SK-N-SH (cell line): ENCODE measurements at regions not wholly inside any gene's neighbourhood (a gene's known extent, or its start where the extent isn't known, plus 50 kb on each side); places are given as distances from the start of the nearest gene placed in this dataset.

Source experiments
- CTCF ChIA-PET: fragments of 300-600, 350-600 bp; formaldehyde crosslinking; extraction: SDS; loops from one replicate; lab custom pipeline; 2021; lab: Yijun Ruan, JAX
- POLR2A ChIA-PET: fragments of 350-600 bp; sonication (Branson Sonifier 250); formaldehyde crosslinking; extraction: SDS; loops from one replicate; lab custom pipeline; 2020; ENCODE audit warnings: antibody characterized with exemption, inconsistent platforms; lab: Yijun Ruan, JAX
- DNase-seq: peaks from one replicate; pipeline ENCODE4 v3.0.0; 2012
- H2AFZ ChIP-seq: fragments of 200-600 bp; sonication (generic); 2 replicates; pipeline ENCODE4 v1.8.1; 2016; ENCODE audit warnings: antibody characterized with exemption, mild to moderate bottlenecking, low read depth
- H3F3A ChIP-seq: fragments of 200-600 bp; sonication (generic); replicated peaks from 2 replicates; pipeline ENCODE3; 2016; ENCODE audit warnings: antibody characterized with exemption, mild to moderate bottlenecking; ENCODE audit not compliant: insufficient read depth
- H3K27ac ChIP-seq, 2 experiments: fragments of 200-500 bp in 1 of 2; fragments of 200-600 bp in 1 of 2; sonication (Bioruptor generic) in 1 of 2; sonication (generic), shearing (Covaris generic) in 1 of 2; 2 replicates each; pipeline versions ENCODE4 v1.5.1 to v1.6.1; 2014 to 2016; ENCODE audit warnings: low read depth in 2 of 2, inconsistent platforms in 1 of 2, low read length in 1 of 2, mild to moderate bottlenecking in 1 of 2, mixed read lengths in 1 of 2
- H3K27me3 ChIP-seq: fragments of 200-600 bp; sonication (generic), shearing (Covaris generic); 2 replicates; pipeline ENCODE4 v1.6.1; 2016; ENCODE audit warnings: mixed run types; ENCODE audit not compliant: insufficient read depth
- H3K36me3 ChIP-seq, 2 experiments: fragments of 200-500 bp in 1 of 2; fragments of 200-600 bp in 1 of 2; sonication (Bioruptor generic) in 1 of 2; sonication (generic) in 1 of 2; replicated peaks in 1 of 2; 2 replicates each; pipeline versions ENCODE3 to v1.5.1; 2014 to 2016; ENCODE audit warnings: low read length in 1 of 2, mild to moderate bottlenecking in 1 of 2; ENCODE audit not compliant: insufficient read depth in 2 of 2, control insufficient read depth in 1 of 2
- H3K4me1 ChIP-seq, 2 experiments: fragments of 200-500 bp in 1 of 2; fragments of 200-600 bp in 1 of 2; sonication (Bioruptor generic) in 1 of 2; sonication (generic), shearing (Covaris generic) in 1 of 2; 2 replicates each; pipeline versions ENCODE4 v1.5.1 to v1.6.1; 2014 to 2016; ENCODE audit warnings: low read depth in 1 of 2, low read length in 1 of 2, mixed run types in 1 of 2; ENCODE audit not compliant: insufficient read depth in 2 of 2, control insufficient read depth in 1 of 2
- H3K4me2 ChIP-seq: fragments of 200-600 bp; sonication (generic), shearing (Covaris generic); 2 replicates; pipeline ENCODE4 v1.6.1; 2017; ENCODE audit warnings: mixed run types
- H3K4me3 ChIP-seq, 2 experiments: fragments of 200-500 bp in 1 of 2; fragments of 200-600 bp in 1 of 2; sonication (Bioruptor generic) in 1 of 2; sonication (generic), shearing (Covaris generic) in 1 of 2; 2 replicates each; pipeline versions ENCODE4 v1.5.1 to v1.8.1; 2014 to 2016; ENCODE audit warnings: low read depth in 2 of 2, inconsistent platforms in 1 of 2, low read length in 1 of 2, mild to moderate bottlenecking in 1 of 2, mixed read lengths in 1 of 2, moderate library complexity in 1 of 2
- H3K79me2 ChIP-seq: fragments of 200-600 bp; sonication (generic); 2 replicates; pipeline ENCODE4 v1.8.1; 2017; ENCODE audit warnings: mild to moderate bottlenecking; ENCODE audit not compliant: insufficient read depth
- H3K9ac ChIP-seq: fragments of 200-600 bp; sonication (generic); 2 replicates; pipeline ENCODE4 v1.6.1; 2017; ENCODE audit warnings: mixed run types
- H3K9me2 ChIP-seq: fragments of 200-600 bp; sonication (generic); 2 replicates; pipeline ENCODE4 v1.6.1; 2017; ENCODE audit warnings: mixed run types
- H3K9me3 ChIP-seq: fragments of 200-600 bp; sonication (generic); 2 replicates; pipeline ENCODE4 v1.6.1; 2017; ENCODE audit warnings: mixed run types, mild to moderate bottlenecking, moderate library complexity
- H4K20me1 ChIP-seq: fragments of 200-600 bp; sonication (generic); 2 replicates; pipeline ENCODE4 v1.6.1; 2017; ENCODE audit warnings: mild to moderate bottlenecking, mixed run types; ENCODE audit not compliant: insufficient read depth
- EP300 ChIP-seq, 2 experiments: IDR thresholded peaks; 2 replicates each; pipeline versions ENCODE4 v1.4.0 to v1.6.1; 2012; ENCODE audit warnings: borderline replicate concordance in 1 of 2, low read depth in 1 of 2, low read length in 1 of 2
- FOSL2 ChIP-seq: IDR thresholded peaks from 2 replicates; pipeline ENCODE4 v1.4.0; 2012; ENCODE audit warnings: low read depth, mild to moderate bottlenecking, moderate library complexity, borderline replicate concordance
- FOXM1 ChIP-seq: IDR thresholded peaks from 2 replicates; pipeline ENCODE4 v1.4.0; 2012; ENCODE audit warnings: low read depth, mild to moderate bottlenecking
- GABPA ChIP-seq: IDR thresholded peaks from 2 replicates; pipeline ENCODE4 v1.4.0; 2012; ENCODE audit warnings: low read depth, mild to moderate bottlenecking
- GATA2 ChIP-seq: sonication (generic); formaldehyde crosslinking; IDR thresholded peaks from 2 replicates; pipeline ENCODE4 v1.5.0; 2020; ENCODE audit warnings: mild to moderate bottlenecking, missing genetic modification reagents
- IRF3 ChIP-seq: fragments of 150-350 bp; IDR thresholded peaks from 2 replicates; pipeline ENCODE4 v1.6.1; 2016; ENCODE audit warnings: mild to moderate bottlenecking, low read depth, low read length
- MXI1 ChIP-seq: IDR thresholded peaks from 2 replicates; pipeline ENCODE4 v1.6.1; 2012; ENCODE audit warnings: mild to moderate bottlenecking, low read depth, low read length, improper control_type of control experiment
- NFIC ChIP-seq: IDR thresholded peaks from 2 replicates; pipeline ENCODE4 v1.4.0; 2012; ENCODE audit warnings: borderline replicate concordance
- NRF1 ChIP-seq: IDR thresholded peaks from 2 replicates; pipeline ENCODE4 v1.6.1; 2012; ENCODE audit warnings: low read depth, mild to moderate bottlenecking, low read length
- POLR2AphosphoS5 ChIP-seq: IDR thresholded peaks from 2 replicates; pipeline ENCODE4 v1.6.1; 2012; ENCODE audit warnings: low read depth, low read length
- RFX5 ChIP-seq: IDR thresholded peaks from 2 replicates; pipeline ENCODE4 v1.6.1; 2012; ENCODE audit warnings: mild to moderate bottlenecking, improper control_type of control experiment, low read length
- RXRA ChIP-seq: IDR thresholded peaks from 2 replicates; pipeline ENCODE4 v1.4.0; 2012; ENCODE audit warnings: low read depth, mild to moderate bottlenecking, borderline replicate concordance
- TAF1 ChIP-seq: IDR thresholded peaks from 2 replicates; pipeline ENCODE4 v1.6.1; 2012; ENCODE audit warnings: low read depth, mild to moderate bottlenecking, low read length, moderate library complexity, borderline replicate concordance
- WGBS: methylation state at CpG from one replicate; pipeline ENCODE4 v1.1.6; 2017; ENCODE audit warnings: low lambda C conversion rate; 5-methylcytosine and 5-hydroxymethylcytosine counted together
- TF ChIP-seq, protein P1 (sequence below): fragments of 150-350 bp; IDR thresholded peaks from 2 replicates; pipeline ENCODE4 v1.6.1; 2017; ENCODE audit warnings: antibody characterized with exemption, low read length, low read depth, borderline replicate concordance
- TF ChIP-seq, protein P2 (sequence below): fragments of 200-600 bp; sonication (generic); IDR thresholded peaks from 2 replicates; pipeline ENCODE4 v1.6.1; 2017; ENCODE audit warnings: antibody characterized with exemption, mild to moderate bottlenecking, moderate library complexity
- TF ChIP-seq, protein P3 (sequence below): IDR thresholded peaks from 2 replicates; pipeline ENCODE4 v1.4.0; 2012; ENCODE audit warnings: low read depth, borderline replicate concordance

DNA sequence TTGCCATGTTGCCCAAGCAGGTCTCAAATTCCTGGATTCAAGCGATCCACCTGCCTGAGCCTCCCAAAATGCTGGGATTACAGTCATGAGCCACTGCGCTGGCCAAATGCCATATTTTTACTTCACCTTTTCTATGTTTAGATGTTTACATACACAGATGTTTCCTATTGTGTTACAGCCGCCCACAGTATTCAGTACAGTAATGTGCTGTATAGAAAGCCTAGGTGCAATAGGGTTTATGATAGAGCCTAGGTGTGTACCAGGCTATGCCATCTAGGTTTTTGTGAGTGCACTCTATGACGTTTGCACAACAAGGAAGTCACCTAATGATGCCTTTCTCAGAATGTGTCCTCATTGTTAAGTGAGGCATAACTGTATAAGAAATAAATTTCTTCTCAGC lies 153.4 kb downstream of the CHRM3 start:
- H3K36me3 ChIP-seq, result no peaks in the 10 kb centered on the region
- no peak overlapping the region for H3K4me3 ChIP-seq
- 68% methylated on average over 4 of the region's 4 CpGs for WGBS
- DNase-seq, result no peak
- H3K27me3 ChIP-seq, result no peaks in the 10 kb centered on the region
- H2AFZ ChIP-seq, result no peak overlapping the region
- no peak for TF ChIP-seq EP300 (IDR thresholded peaks at IDR 0.05; ENCODE audit: borderline replicate concordance in 1 of 2, low read depth in 1 of 2, low read length in 1 of 2)
- H3K79me2 ChIP-seq, result no peaks in the 10 kb centered on the region
- H3K4me2 ChIP-seq, result no peak overlapping the region
- H3K27ac ChIP-seq, result no peak overlapping the region
- no peaks in the 10 kb centered on the region for H3F3A ChIP-seq
- no peaks in the 10 kb centered on the region for H4K20me1 ChIP-seq
- ChIA-PET POLR2A (no interaction called here), CTCF (interaction anchor here (0.6 kb wide), 1 partner anchor 329 kb away, joined by 3 read pairs; no protein-coding TSS in a partner anchor)
- H3K4me1 ChIP-seq, result peaks cover 0 to 32% of the 10 kb centered on the region in 2 experiments; a peak in 2 of 4 replicates
- no peaks in the 10 kb centered on the region for H3K9me2 ChIP-seq
- H3K9ac ChIP-seq, result no peak overlapping the region
- H3K9me3 ChIP-seq, result no peaks in the 10 kb centered on the region

DNA sequence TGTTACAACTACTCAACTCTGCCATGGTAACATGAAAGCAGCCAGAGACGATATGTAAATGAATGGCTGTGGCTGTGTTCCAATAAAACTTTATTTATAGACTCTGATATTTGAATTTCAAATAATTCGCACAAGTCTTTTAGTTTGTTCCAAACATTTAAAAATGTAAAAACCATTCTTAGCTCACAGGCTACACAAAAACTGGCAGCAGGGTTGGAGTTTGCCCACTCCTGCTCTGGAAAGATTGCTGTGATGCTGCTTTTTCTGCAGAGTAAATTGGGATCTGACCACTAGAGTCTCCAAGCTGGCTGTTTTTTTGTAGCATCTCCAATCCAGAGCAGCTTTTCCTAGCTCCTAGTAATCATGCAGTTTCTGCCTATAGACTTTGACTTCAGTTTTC lies 157.5 kb downstream of the CHRM3 start:
- Histone ChIP-seq H3K79me2 (no peaks in the 10 kb centered on the region), H3K4me2 (no peak overlapping the region), H3K27me3 (no peaks in the 10 kb centered on the region), H3K4me3 (no peak overlapping the region), H4K20me1 (no peaks in the 10 kb centered on the region), H3K9me2 (no peaks in the 10 kb centered on the region), H3K27ac (no peak overlapping the region; a peak in 1 of 4 replicates), H3F3A (no peaks in the 10 kb centered on the region), H3K4me1 (peaks cover 0 to 3% of the 10 kb centered on the region in 2 experiments; a peak in 2 of 4 replicates), H3K36me3 (peaks cover 0 to 8% of the 10 kb centered on the region in 2 experiments)
- WGBS, result 75% methylated on average over 2 of the region's 2 CpGs
- CTCF ChIA-PET, result no interaction called here
- no peak for TF ChIP-seq RFX5
- TF ChIP-seq, protein P1, sequence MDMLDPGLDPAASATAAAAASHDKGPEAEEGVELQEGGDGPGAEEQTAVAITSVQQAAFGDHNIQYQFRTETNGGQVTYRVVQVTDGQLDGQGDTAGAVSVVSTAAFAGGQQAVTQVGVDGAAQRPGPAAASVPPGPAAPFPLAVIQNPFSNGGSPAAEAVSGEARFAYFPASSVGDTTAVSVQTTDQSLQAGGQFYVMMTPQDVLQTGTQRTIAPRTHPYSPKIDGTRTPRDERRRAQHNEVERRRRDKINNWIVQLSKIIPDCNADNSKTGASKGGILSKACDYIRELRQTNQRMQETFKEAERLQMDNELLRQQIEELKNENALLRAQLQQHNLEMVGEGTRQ, result no peak
- no peak for TF ChIP-seq MXI1
- no peak for TF ChIP-seq POLR2AphosphoS5
- TF ChIP-seq, protein P2, sequence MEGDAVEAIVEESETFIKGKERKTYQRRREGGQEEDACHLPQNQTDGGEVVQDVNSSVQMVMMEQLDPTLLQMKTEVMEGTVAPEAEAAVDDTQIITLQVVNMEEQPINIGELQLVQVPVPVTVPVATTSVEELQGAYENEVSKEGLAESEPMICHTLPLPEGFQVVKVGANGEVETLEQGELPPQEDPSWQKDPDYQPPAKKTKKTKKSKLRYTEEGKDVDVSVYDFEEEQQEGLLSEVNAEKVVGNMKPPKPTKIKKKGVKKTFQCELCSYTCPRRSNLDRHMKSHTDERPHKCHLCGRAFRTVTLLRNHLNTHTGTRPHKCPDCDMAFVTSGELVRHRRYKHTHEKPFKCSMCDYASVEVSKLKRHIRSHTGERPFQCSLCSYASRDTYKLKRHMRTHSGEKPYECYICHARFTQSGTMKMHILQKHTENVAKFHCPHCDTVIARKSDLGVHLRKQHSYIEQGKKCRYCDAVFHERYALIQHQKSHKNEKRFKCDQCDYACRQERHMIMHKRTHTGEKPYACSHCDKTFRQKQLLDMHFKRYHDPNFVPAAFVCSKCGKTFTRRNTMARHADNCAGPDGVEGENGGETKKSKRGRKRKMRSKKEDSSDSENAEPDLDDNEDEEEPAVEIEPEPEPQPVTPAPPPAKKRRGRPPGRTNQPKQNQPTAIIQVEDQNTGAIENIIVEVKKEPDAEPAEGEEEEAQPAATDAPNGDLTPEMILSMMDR, result no peak
- TF ChIP-seq GATA2, result no peak
- no peak for TF ChIP-seq FOSL2
- TF ChIP-seq EP300 (IDR thresholded peaks at IDR 0.05; ENCODE audit: borderline replicate concordance in 1 of 2, low read depth in 1 of 2, low read length in 1 of 2), result no peak
- no peak for TF ChIP-seq FOXM1
- TF ChIP-seq NRF1, result no peak
- TF ChIP-seq RXRA, result no peak
- TF ChIP-seq, protein P3, sequence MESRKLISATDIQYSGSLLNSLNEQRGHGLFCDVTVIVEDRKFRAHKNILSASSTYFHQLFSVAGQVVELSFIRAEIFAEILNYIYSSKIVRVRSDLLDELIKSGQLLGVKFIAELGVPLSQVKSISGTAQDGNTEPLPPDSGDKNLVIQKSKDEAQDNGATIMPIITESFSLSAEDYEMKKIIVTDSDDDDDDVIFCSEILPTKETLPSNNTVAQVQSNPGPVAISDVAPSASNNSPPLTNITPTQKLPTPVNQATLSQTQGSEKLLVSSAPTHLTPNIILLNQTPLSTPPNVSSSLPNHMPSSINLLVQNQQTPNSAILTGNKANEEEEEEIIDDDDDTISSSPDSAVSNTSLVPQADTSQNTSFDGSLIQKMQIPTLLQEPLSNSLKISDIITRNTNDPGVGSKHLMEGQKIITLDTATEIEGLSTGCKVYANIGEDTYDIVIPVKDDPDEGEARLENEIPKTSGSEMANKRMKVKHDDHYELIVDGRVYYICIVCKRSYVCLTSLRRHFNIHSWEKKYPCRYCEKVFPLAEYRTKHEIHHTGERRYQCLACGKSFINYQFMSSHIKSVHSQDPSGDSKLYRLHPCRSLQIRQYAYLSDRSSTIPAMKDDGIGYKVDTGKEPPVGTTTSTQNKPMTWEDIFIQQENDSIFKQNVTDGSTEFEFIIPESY, result no peak
- TF ChIP-seq NFIC, result no peak
- no peak for TF ChIP-seq TAF1
- no peak for TF ChIP-seq IRF3
- no peak for TF ChIP-seq GABPA
- TF ChIP-seq, all 33 proteins: peak for 0
- POLR2A ChIA-PET, result no interaction called here
- H3K9ac ChIP-seq, result no peak overlapping the region
- no peaks in the 10 kb centered on the region for H3K9me3 ChIP-seq
- DNase-seq, result no peak
- no peak overlapping the region for H2AFZ ChIP-seq
